Keratinocyte (primary cell): ENCODE measurements at regions not wholly inside any gene's neighbourhood (a gene's known extent, or its start where the extent isn't known, plus 50 kb on each side); places are given as distances from the start of the nearest gene placed in this dataset.

Experiments
- DNase-seq: peaks from one replicate; pipeline ENCODE4 v3.0.0-alpha.2; 2011; ENCODE audit warnings: low read depth, missing footprints, low spot score
- FAIRE-seq: peaks from 2 replicates; lab custom pipeline; 2011; peaks lifted over from hg19 to GRCh38; lab: Jason Lieb, UNC
- H2AFZ ChIP-seq: 2 replicates; pipeline ENCODE4 v1.6.0; 2012; ENCODE audit warnings: low read length, control low read depth, inconsistent platforms; ENCODE audit not compliant: control insufficient read depth
- H3K27ac ChIP-seq: 2 replicates; pipeline ENCODE4 v1.5.1; 2011; ENCODE audit warnings: low read length; ENCODE audit not compliant: control insufficient read depth, insufficient read depth
- H3K27me3 ChIP-seq: 3 replicates; pipeline ENCODE4 v1.6.0; 2011; ENCODE audit warnings: low read length; ENCODE audit not compliant: control insufficient read depth, insufficient read depth; ENCODE audit errors: extremely low read depth
- H3K36me3 ChIP-seq, 2 experiments: 2 replicates in 1 of 2; 3 replicates in 1 of 2; pipeline ENCODE4 v1.5.1; 2011; ENCODE audit warnings: low read length in 2 of 2, mild to moderate bottlenecking in 1 of 2; ENCODE audit not compliant: control insufficient read depth in 2 of 2, insufficient read depth in 2 of 2; ENCODE audit errors: extremely low read depth in 1 of 2
- H3K4me1 ChIP-seq: 3 replicates; pipeline ENCODE4 v1.5.1; 2011; ENCODE audit warnings: low read length; ENCODE audit not compliant: control insufficient read depth, insufficient read depth; ENCODE audit errors: extremely low read depth
- H3K4me2 ChIP-seq: 3 replicates; pipeline ENCODE4 v1.6.0; 2011; ENCODE audit warnings: low read depth, low read length; ENCODE audit not compliant: control insufficient read depth, insufficient read depth; ENCODE audit errors: extremely low read depth
- H3K4me3 ChIP-seq, 3 experiments: fragments of 200-600 bp in 1 of 3; sonication (generic) in 1 of 3; 2 replicates in 2 of 3; 3 replicates in 1 of 3; pipeline ENCODE4 v1.5.1; 2011 to 2016; ENCODE audit warnings: low read length in 3 of 3, mild to moderate bottlenecking in 3 of 3, control low read depth in 2 of 3, inconsistent platforms in 1 of 3, low read depth in 1 of 3, mixed read lengths in 1 of 3, mixed run types in 1 of 3, moderate library complexity in 1 of 3; ENCODE audit not compliant: control insufficient read depth in 2 of 3, insufficient read depth in 2 of 3; ENCODE audit errors: extremely low read depth in 1 of 3
- H3K79me2 ChIP-seq: 2 replicates; pipeline ENCODE4 v1.6.0; 2012; ENCODE audit warnings: low read length; ENCODE audit not compliant: control insufficient read depth, insufficient read depth
- H3K9ac ChIP-seq: 3 replicates; pipeline ENCODE4 v1.6.0; 2011; ENCODE audit warnings: low read length; ENCODE audit not compliant: control insufficient read depth, insufficient read depth; ENCODE audit errors: extremely low read depth
- H3K9me1 ChIP-seq: 3 replicates; pipeline ENCODE4 v1.6.0; 2011; ENCODE audit warnings: low read length; ENCODE audit not compliant: control insufficient read depth, insufficient read depth; ENCODE audit errors: extremely low read depth
- H3K9me3 ChIP-seq: 2 replicates; pipeline ENCODE4 v1.5.1; 2012; ENCODE audit warnings: low read depth, low read length; ENCODE audit not compliant: control insufficient read depth
- H4K20me1 ChIP-seq: 3 replicates; pipeline ENCODE4 v1.6.0; 2011; ENCODE audit warnings: low read length; ENCODE audit not compliant: control insufficient read depth, insufficient read depth; ENCODE audit errors: extremely low read depth
- CTCF ChIP-seq, 3 experiments: IDR thresholded peaks in 1 of 3; conservative IDR thresholded peaks in 1 of 3; optimal IDR thresholded peaks in 1 of 3; 2 replicates in 2 of 3; 3 replicates in 1 of 3; pipeline versions ENCODE3 to v1.5.1; 2011; ENCODE audit warnings: low read length in 3 of 3, mild to moderate bottlenecking in 3 of 3, moderate library complexity in 2 of 3, control low read depth in 1 of 3, inconsistent platforms in 1 of 3; ENCODE audit not compliant: insufficient read depth in 2 of 3; ENCODE audit errors: extremely low read depth in 1 of 3
- EZH2 ChIP-seq: IDR thresholded peaks from one replicate; pipeline ENCODE4 v1.6.1; 2012; ENCODE audit warnings: inconsistent platforms, mild to moderate bottlenecking, low read length, moderate library complexity
- dilution Hi-C: fragments of 300-500 bp; cut with MboI; formaldehyde crosslinking; loops from one replicate; pipeline ENCODE4 v1.7.0; 2020; ENCODE audit warnings: low sequenced_read_pairs; ENCODE audit not compliant: extremely low pct_ligation_motif_present

GRCh38 chrX:20330545-20330944 lies 63.8 kb upstream of the RPS6KA3 start:
- Histone ChIP-seq H3K27ac (no peak overlapping the region), H2AFZ (no peak overlapping the region), H4K20me1 (no peaks in the 10 kb centered on the region), H3K4me2 (no peak overlapping the region), H3K79me2 (no peaks in the 10 kb centered on the region), H3K9me3 (no peaks in the 10 kb centered on the region), H3K4me1 (no peaks in the 10 kb centered on the region), H3K27me3 (no peaks in the 10 kb centered on the region), H3K9me1 (no peaks in the 10 kb centered on the region), H3K4me3 (no peak overlapping the region), H3K36me3 (no peaks in the 10 kb centered on the region), H3K9ac (no peak overlapping the region)
- no peak for DNase-seq
- FAIRE-seq: no peak
- no peak for TF ChIP-seq CTCF (optimal IDR thresholded peaks at IDR 0.05 in 1 of 3, IDR thresholded peaks at IDR 0.05 in 1 of 3, conservative IDR thresholded peaks at IDR 0.05 in 1 of 3; ENCODE audit: extremely low read depth in 1 of 3, insufficient read depth in 2 of 3, low read length in 3 of 3)
- TF ChIP-seq EZH2: no peak
- dilution Hi-C loops: no loop called here

GRCh38 chrX:20329435-20329834 lies 62.7 kb upstream of the RPS6KA3 start:
- H3K79me2 ChIP-seq: no peaks in the 10 kb centered on the region
- no peak for FAIRE-seq
- no peak overlapping the region for H3K4me2 ChIP-seq
- dilution Hi-C loops: no loop called here
- H3K27ac ChIP-seq: no peak overlapping the region
- TF ChIP-seq EZH2 (no peak), CTCF (optimal IDR thresholded peaks at IDR 0.05 in 1 of 3, IDR thresholded peaks at IDR 0.05 in 1 of 3, conservative IDR thresholded peaks at IDR 0.05 in 1 of 3; ENCODE audit: extremely low read depth in 1 of 3, insufficient read depth in 2 of 3, low read length in 3 of 3) (no peak)
- no peaks in the 10 kb centered on the region for H3K9me3 ChIP-seq
- H3K9ac ChIP-seq: no peak overlapping the region
- H3K4me1 ChIP-seq: no peaks in the 10 kb centered on the region
- H3K27me3 ChIP-seq: no peaks in the 10 kb centered on the region
- DNase-seq: no peak
- H4K20me1 ChIP-seq: no peaks in the 10 kb centered on the region
- H3K4me3 ChIP-seq: no peak overlapping the region
- no peak overlapping the region for H2AFZ ChIP-seq
- H3K36me3 ChIP-seq: no peaks in the 10 kb centered on the region
- H3K9me1 ChIP-seq: no peaks in the 10 kb centered on the region
